ENCODE measurements at regions not wholly inside any gene's neighbourhood (a gene's known extent, or its start where the extent isn't known, plus 50 kb on each side); places are given as distances from the start of the nearest gene placed in this dataset.

DNA sequence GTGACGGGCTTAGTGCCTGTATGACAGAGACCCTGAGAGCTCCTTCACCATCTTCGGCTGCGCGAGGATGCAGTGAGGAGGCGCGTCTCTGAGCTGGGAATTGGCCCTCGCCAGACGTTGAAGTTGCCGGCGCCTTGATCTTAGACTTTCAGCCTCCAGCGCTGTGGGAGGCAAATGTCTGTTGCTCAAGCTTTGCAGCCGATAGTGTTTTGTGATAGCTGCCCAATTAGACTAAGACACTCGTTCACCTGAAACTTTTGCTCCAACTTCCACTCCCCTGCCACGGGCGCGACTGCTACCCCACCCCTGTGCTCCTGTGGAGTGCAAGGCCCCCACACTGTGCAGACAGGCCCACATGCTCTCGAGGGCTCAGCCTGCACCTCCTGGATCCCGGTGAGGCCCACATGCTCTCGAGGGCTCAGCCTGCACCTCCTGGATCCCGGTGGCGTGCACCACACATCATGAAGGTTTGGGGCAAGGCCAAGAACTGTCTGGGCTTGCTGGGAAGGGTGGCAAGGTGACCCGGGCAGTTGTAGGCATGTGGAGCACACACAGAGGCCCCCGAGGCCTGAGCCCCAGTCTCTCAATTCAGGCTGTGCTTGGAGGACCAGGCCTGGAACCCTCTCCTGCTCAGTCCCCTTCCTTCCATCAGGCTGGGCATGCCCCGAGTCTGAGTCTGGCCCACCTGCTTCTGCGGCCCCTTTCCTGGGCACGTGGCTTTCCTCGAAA lies 324.6 kb downstream of the TMEM121 start:
- TF ChIP-seq, protein P1, sequence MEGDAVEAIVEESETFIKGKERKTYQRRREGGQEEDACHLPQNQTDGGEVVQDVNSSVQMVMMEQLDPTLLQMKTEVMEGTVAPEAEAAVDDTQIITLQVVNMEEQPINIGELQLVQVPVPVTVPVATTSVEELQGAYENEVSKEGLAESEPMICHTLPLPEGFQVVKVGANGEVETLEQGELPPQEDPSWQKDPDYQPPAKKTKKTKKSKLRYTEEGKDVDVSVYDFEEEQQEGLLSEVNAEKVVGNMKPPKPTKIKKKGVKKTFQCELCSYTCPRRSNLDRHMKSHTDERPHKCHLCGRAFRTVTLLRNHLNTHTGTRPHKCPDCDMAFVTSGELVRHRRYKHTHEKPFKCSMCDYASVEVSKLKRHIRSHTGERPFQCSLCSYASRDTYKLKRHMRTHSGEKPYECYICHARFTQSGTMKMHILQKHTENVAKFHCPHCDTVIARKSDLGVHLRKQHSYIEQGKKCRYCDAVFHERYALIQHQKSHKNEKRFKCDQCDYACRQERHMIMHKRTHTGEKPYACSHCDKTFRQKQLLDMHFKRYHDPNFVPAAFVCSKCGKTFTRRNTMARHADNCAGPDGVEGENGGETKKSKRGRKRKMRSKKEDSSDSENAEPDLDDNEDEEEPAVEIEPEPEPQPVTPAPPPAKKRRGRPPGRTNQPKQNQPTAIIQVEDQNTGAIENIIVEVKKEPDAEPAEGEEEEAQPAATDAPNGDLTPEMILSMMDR (IDR thresholded peaks at IDR 0.05; ENCODE audit: low read depth, low read length, missing input control), result no peak
- TF ChIP-seq SP1 (IDR thresholded peaks at IDR 0.05) (no peak), RXRA (IDR thresholded peaks at IDR 0.05) (no peak), TAF1 (conservative IDR thresholded peaks at IDR 0.05) (no peak)
- TF ChIP-seq, protein P2, sequence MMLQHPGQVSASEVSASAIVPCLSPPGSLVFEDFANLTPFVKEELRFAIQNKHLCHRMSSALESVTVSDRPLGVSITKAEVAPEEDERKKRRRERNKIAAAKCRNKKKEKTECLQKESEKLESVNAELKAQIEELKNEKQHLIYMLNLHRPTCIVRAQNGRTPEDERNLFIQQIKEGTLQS (IDR thresholded peaks at IDR 0.05), result no peak
